ENCODE measurements at regions not wholly inside any gene's neighbourhood (a gene's known extent, or its start where the extent isn't known, plus 50 kb on each side); places are given as distances from the start of the nearest gene placed in this dataset.

- Histone ChIP-seq H3K79me2 (ENCODE audit: control insufficient read depth, insufficient read depth, low read length) (no peaks in the 10 kb centered on the region), H3K4me1 (ENCODE audit: control insufficient read depth, extremely low read depth, insufficient read depth, low read length) (no peaks in the 10 kb centered on the region), H3K4me2 (ENCODE audit: insufficient read depth, low read length) (no peak overlapping the region), H3K4me3 (replicated peaks in 1 of 3; ENCODE audit: insufficient read depth in 1 of 3, low read depth in 1 of 3, low read length in 3 of 3) (no peak overlapping the region), H3K27ac (ENCODE audit: insufficient read depth, low read depth, low read length) (no peak overlapping the region), H3K36me3 (ENCODE audit: control insufficient read depth in 2 of 2, extremely low read depth in 1 of 2, insufficient read depth in 2 of 2, low read length in 2 of 2) (no peaks in the 10 kb centered on the region), H3K9ac (replicated peaks; ENCODE audit: extremely low read depth, insufficient read depth, low read length) (no peak overlapping the region), H3K9me3 (replicated peaks; ENCODE audit: control insufficient read depth, insufficient read depth, low read length) (peaks cover 9% of the 10 kb centered on the region), H3K27me3 (ENCODE audit: control insufficient read depth in 2 of 2, insufficient read depth in 2 of 2, low read length in 2 of 2) (no peaks in the 10 kb centered on the region), H2AFZ (ENCODE audit: low read depth, low read length) (no peak overlapping the region), H3K9me1 (replicated peaks; ENCODE audit: control insufficient read depth, extremely low read depth, insufficient read depth, low read length) (no peaks in the 10 kb centered on the region), H4K20me1 (replicated peaks; ENCODE audit: control insufficient read depth, extremely low read depth, insufficient read depth, low read length) (no peaks in the 10 kb centered on the region)
- TF ChIP-seq POLR2A (IDR thresholded peaks at IDR 0.05; ENCODE audit: low read depth, low read length) (no peak), MAX (IDR thresholded peaks at IDR 0.05; ENCODE audit: insufficient read depth, insufficient read length) (no peak), JUN (IDR thresholded peaks at IDR 0.05; ENCODE audit: borderline replicate concordance, insufficient read depth, insufficient read length, low read depth) (no peak), MYC (IDR thresholded peaks at IDR 0.05; ENCODE audit: low read depth, low read length) (no peak), EZH2 (IDR thresholded peaks at IDR 0.05; ENCODE audit: borderline replicate concordance, low read depth, low read length, severe bottlenecking) (no peak), POLR2AphosphoS5 (IDR thresholded peaks at IDR 0.05; ENCODE audit: insufficient read depth, low read depth, low read length) (no peak), CTCF (IDR thresholded peaks at IDR 0.05; ENCODE audit: extremely low read depth in 1 of 2, insufficient read depth in 1 of 2, low read depth in 1 of 2, low read length in 2 of 2) (no peak)
- intact Hi-C loops (cut with micrococcal nuclease) (no loop called here), dilution Hi-C loops (cut with MboI; ENCODE audit: extremely low pct_ligation_motif_present, low sequenced_read_pairs) (no loop called here)
- FAIRE-seq (no peak), DNase-seq (ENCODE audit: low read depth, low spot score) (no peak)
- CTCF ChIA-PET = no interaction called here
- POLR2A ChIA-PET = no interaction called here
- BruUV-seq (replicated peaks) = no TSS peak
Measured at GRCh38 chr5:4954048-4954447, 186.1 kb upstream of the ADAMTS16 start.

- Histone ChIP-seq H4K20me1 (replicated peaks; ENCODE audit: control insufficient read depth, extremely low read depth, insufficient read depth, low read length) (no peaks in the 10 kb centered on the region), H3K9me3 (replicated peaks; ENCODE audit: control insufficient read depth, insufficient read depth, low read length) (peaks cover 6% of the 10 kb centered on the region), H3K4me1 (ENCODE audit: control insufficient read depth, extremely low read depth, insufficient read depth, low read length) (no peaks in the 10 kb centered on the region), H3K4me3 (replicated peaks in 1 of 3; ENCODE audit: insufficient read depth in 1 of 3, low read depth in 1 of 3, low read length in 3 of 3) (no peak overlapping the region), H3K27ac (ENCODE audit: insufficient read depth, low read depth, low read length) (no peak overlapping the region), H3K9me1 (replicated peaks; ENCODE audit: control insufficient read depth, extremely low read depth, insufficient read depth, low read length) (no peaks in the 10 kb centered on the region), H3K27me3 (ENCODE audit: control insufficient read depth in 2 of 2, insufficient read depth in 2 of 2, low read length in 2 of 2) (no peaks in the 10 kb centered on the region), H3K36me3 (ENCODE audit: control insufficient read depth in 2 of 2, extremely low read depth in 1 of 2, insufficient read depth in 2 of 2, low read length in 2 of 2) (no peaks in the 10 kb centered on the region), H2AFZ (ENCODE audit: low read depth, low read length) (no peak overlapping the region), H3K9ac (replicated peaks; ENCODE audit: extremely low read depth, insufficient read depth, low read length) (no peak overlapping the region), H3K4me2 (ENCODE audit: insufficient read depth, low read length) (no peak overlapping the region), H3K79me2 (ENCODE audit: control insufficient read depth, insufficient read depth, low read length) (no peaks in the 10 kb centered on the region)
- dilution Hi-C loops (cut with MboI; ENCODE audit: extremely low pct_ligation_motif_present, low sequenced_read_pairs) (no loop called here), intact Hi-C loops (cut with micrococcal nuclease) (no loop called here)
- POLR2A ChIA-PET = no interaction called here
- no TSS peak for BruUV-seq (replicated peaks)
- FAIRE-seq = no peak
- DNase-seq (ENCODE audit: low read depth, low spot score) = no peak
- CTCF ChIA-PET = no interaction called here
- TF ChIP-seq JUN (IDR thresholded peaks at IDR 0.05; ENCODE audit: borderline replicate concordance, insufficient read depth, insufficient read length, low read depth) (no peak), MYC (IDR thresholded peaks at IDR 0.05; ENCODE audit: low read depth, low read length) (no peak), POLR2AphosphoS5 (IDR thresholded peaks at IDR 0.05; ENCODE audit: insufficient read depth, low read depth, low read length) (no peak), MAX (IDR thresholded peaks at IDR 0.05; ENCODE audit: insufficient read depth, insufficient read length) (no peak), EZH2 (IDR thresholded peaks at IDR 0.05; ENCODE audit: borderline replicate concordance, low read depth, low read length, severe bottlenecking) (no peak), POLR2A (IDR thresholded peaks at IDR 0.05; ENCODE audit: low read depth, low read length) (no peak), FOS (IDR thresholded peaks at IDR 0.05; ENCODE audit: borderline replicate concordance, insufficient read depth, low read length) (no peak), GATA2 (IDR thresholded peaks at IDR 0.05; ENCODE audit: insufficient read depth, insufficient read length, low read depth, low read length) (no peak), CTCF (IDR thresholded peaks at IDR 0.05; ENCODE audit: extremely low read depth in 1 of 2, insufficient read depth in 1 of 2, low read depth in 1 of 2, low read length in 2 of 2) (no peak)
Measured at GRCh38 chr5:4963265-4963664, 176.9 kb upstream of the ADAMTS16 start.
